ENCODE measurements at regions not wholly inside any gene's neighbourhood (a gene's known extent, or its start where the extent isn't known, plus 50 kb on each side); places are given as distances from the start of the nearest gene placed in this dataset.

- Histone ChIP-seq H3K27me3 (no peaks in the 10 kb centered on the region), H3K27ac (no peak overlapping the region), H3K36me3 (no peaks in the 10 kb centered on the region), H3K9me3 (no peaks in the 10 kb centered on the region), H3K4me3 (no peak overlapping the region), H3K4me1 (no peaks in the 10 kb centered on the region)
- intact Hi-C loops (cut with DNase I): no loop called here
- peak; percentile 49 for ATAC-seq
- DNase-seq: no peak
- no peak for TF ChIP-seq CTCF (IDR thresholded peaks at IDR 0.05)
Observed at GRCh38 chr4:188824553-188824952, 685.3 kb downstream of the TRIML1 start.

GRCh38 chr4:188826393-188826792 lies 687.2 kb downstream of the TRIML1 start:
- intact Hi-C loops (cut with DNase I): no loop called here
- Histone ChIP-seq H3K9me3 (no peaks in the 10 kb centered on the region), H3K4me1 (no peaks in the 10 kb centered on the region), H3K27me3 (no peaks in the 10 kb centered on the region), H3K4me3 (no peak overlapping the region), H3K36me3 (no peaks in the 10 kb centered on the region), H3K27ac (no peak overlapping the region)
- ATAC-seq: no peak
- no peak for TF ChIP-seq CTCF (IDR thresholded peaks at IDR 0.05)
- no peak for DNase-seq

GRCh38 chr4:188839704-188840103 lies 700.5 kb downstream of the TRIML1 start:
- Histone ChIP-seq H3K27ac (no peak overlapping the region), H3K4me3 (no peak overlapping the region), H3K9me3 (no peaks in the 10 kb centered on the region), H3K27me3 (no peaks in the 10 kb centered on the region), H3K36me3 (no peaks in the 10 kb centered on the region), H3K4me1 (no peaks in the 10 kb centered on the region)
- no peak for DNase-seq
- TF ChIP-seq CTCF (IDR thresholded peaks at IDR 0.05): no peak
- intact Hi-C loops (cut with DNase I): no loop called here
- ATAC-seq: no peak

- intact Hi-C loops (cut with DNase I): no loop called here
- no peak for TF ChIP-seq CTCF (IDR thresholded peaks at IDR 0.05)
Observed at GRCh38 chr4:188841523-188841922, 702.3 kb downstream of the TRIML1 start.

GRCh38 chr4:188854436-188854835 lies 715.2 kb downstream of the TRIML1 start:
- no peaks in the 10 kb centered on the region for H3K27me3 ChIP-seq
- H3K27ac ChIP-seq: no peak overlapping the region
- intact Hi-C loops (cut with DNase I): no loop called here
- no peaks in the 10 kb centered on the region for H3K9me3 ChIP-seq
- no peak for TF ChIP-seq CTCF (IDR thresholded peaks at IDR 0.05)
- H3K4me3 ChIP-seq: no peak overlapping the region
- no peaks in the 10 kb centered on the region for H3K4me1 ChIP-seq
- DNase-seq (no peak), ATAC-seq (no peak)
- no peaks in the 10 kb centered on the region for H3K36me3 ChIP-seq

More at GRCh38 chr4:188841523-188841922, 702.3 kb downstream of the TRIML1 start:
- DNase-seq: no peak
- Histone ChIP-seq H3K4me1 (no peaks in the 10 kb centered on the region), H3K9me3 (no peaks in the 10 kb centered on the region), H3K27me3 (no peaks in the 10 kb centered on the region), H3K36me3 (no peaks in the 10 kb centered on the region), H3K4me3 (no peak overlapping the region), H3K27ac (no peak overlapping the region)
- ATAC-seq: no peak

- DNase-seq (no peak), ATAC-seq (no peak)
- Histone ChIP-seq H3K27me3 (no peaks in the 10 kb centered on the region), H3K36me3 (no peaks in the 10 kb centered on the region), H3K4me3 (no peak overlapping the region), H3K4me1 (no peaks in the 10 kb centered on the region), H3K9me3 (no peaks in the 10 kb centered on the region), H3K27ac (no peak overlapping the region)
- TF ChIP-seq CTCF (IDR thresholded peaks at IDR 0.05): no peak
- intact Hi-C loops (cut with DNase I): no loop called here
Observed at GRCh38 chr4:188858696-188859095, 719.5 kb downstream of the TRIML1 start.
